Ishikawa (cell line): ENCODE measurements at regions not wholly inside any gene's neighbourhood (a gene's known extent, or its start where the extent isn't known, plus 50 kb on each side); places are given as distances from the start of the nearest gene placed in this dataset.

Source experiments
- CEBPB ChIP-seq: IDR thresholded peaks from 2 replicates; pipeline ENCODE4 v1.6.1; 2012
- CREB1 ChIP-seq: IDR thresholded peaks from 2 replicates; pipeline ENCODE4 v1.6.1; 2012; ENCODE audit warnings: low read depth
- EGR1 ChIP-seq: IDR thresholded peaks from 2 replicates; pipeline ENCODE4 v1.6.1; 2012
- EP300 ChIP-seq: IDR thresholded peaks from 2 replicates; pipeline ENCODE4 v1.6.1; 2012; ENCODE audit warnings: borderline replicate concordance
- FOXM1 ChIP-seq: IDR thresholded peaks from 2 replicates; pipeline ENCODE4 v1.6.1; 2012; ENCODE audit warnings: low read depth, borderline replicate concordance
- NFIC ChIP-seq: IDR thresholded peaks from 2 replicates; pipeline ENCODE4 v1.6.1; 2012
- RAD21 ChIP-seq: IDR thresholded peaks from 2 replicates; pipeline ENCODE4 v1.6.1; 2012; ENCODE audit warnings: low read depth
- TAF1 ChIP-seq: IDR thresholded peaks from 2 replicates; pipeline ENCODE4 v1.6.1; 2012; ENCODE audit warnings: low read depth, mild to moderate bottlenecking
- TCF12 ChIP-seq: IDR thresholded peaks from 2 replicates; pipeline ENCODE4 v1.6.1; 2012; ENCODE audit warnings: low read depth
- TEAD4 ChIP-seq: IDR thresholded peaks from 2 replicates; pipeline ENCODE4 v1.6.1; 2012
- YY1 ChIP-seq: IDR thresholded peaks from 2 replicates; pipeline ENCODE4 v1.6.1; 2012; ENCODE audit warnings: low read depth
- ZBTB7A ChIP-seq: IDR thresholded peaks from 2 replicates; pipeline ENCODE4 v1.6.1; 2012; ENCODE audit warnings: low read depth
- TF ChIP-seq, protein P1 (sequence below): IDR thresholded peaks from 2 replicates; pipeline ENCODE4 v1.6.1; 2012
- TF ChIP-seq, protein P2 (sequence below): IDR thresholded peaks from 2 replicates; pipeline ENCODE4 v1.6.1; 2012
- TF ChIP-seq, protein P3 (sequence below): IDR thresholded peaks from 2 replicates; pipeline ENCODE4 v1.6.1; 2012; ENCODE audit warnings: low read depth, mild to moderate bottlenecking

DNA sequence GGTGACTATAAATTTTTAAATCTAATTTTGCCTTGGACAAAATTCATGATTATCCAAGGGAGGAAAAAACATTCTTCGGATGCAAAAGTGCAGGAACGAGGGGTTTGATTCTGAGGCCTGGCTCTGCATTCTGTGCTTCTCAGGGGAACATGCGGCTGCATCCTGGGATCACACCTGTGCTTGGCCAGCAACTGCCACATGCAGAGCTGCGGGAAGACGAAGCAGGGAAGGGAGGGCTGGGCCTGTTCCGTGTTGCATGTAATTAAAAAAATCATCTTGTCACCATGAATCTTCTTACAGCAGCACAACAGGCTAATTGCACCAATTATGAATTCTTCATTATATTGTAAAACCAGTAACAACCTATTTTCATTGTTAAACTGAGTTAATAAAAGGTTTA is 158.0 kb upstream of the ALKAL2 start:
- TF ChIP-seq YY1 (no peak), NFIC (no peak), TEAD4 (no peak), FOXM1 (no peak), ZBTB7A (no peak), CEBPB (no peak), RAD21 (no peak), CREB1 (no peak)
- TF ChIP-seq, protein P1, sequence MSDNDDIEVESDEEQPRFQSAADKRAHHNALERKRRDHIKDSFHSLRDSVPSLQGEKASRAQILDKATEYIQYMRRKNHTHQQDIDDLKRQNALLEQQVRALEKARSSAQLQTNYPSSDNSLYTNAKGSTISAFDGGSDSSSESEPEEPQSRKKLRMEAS: no peak

DNA sequence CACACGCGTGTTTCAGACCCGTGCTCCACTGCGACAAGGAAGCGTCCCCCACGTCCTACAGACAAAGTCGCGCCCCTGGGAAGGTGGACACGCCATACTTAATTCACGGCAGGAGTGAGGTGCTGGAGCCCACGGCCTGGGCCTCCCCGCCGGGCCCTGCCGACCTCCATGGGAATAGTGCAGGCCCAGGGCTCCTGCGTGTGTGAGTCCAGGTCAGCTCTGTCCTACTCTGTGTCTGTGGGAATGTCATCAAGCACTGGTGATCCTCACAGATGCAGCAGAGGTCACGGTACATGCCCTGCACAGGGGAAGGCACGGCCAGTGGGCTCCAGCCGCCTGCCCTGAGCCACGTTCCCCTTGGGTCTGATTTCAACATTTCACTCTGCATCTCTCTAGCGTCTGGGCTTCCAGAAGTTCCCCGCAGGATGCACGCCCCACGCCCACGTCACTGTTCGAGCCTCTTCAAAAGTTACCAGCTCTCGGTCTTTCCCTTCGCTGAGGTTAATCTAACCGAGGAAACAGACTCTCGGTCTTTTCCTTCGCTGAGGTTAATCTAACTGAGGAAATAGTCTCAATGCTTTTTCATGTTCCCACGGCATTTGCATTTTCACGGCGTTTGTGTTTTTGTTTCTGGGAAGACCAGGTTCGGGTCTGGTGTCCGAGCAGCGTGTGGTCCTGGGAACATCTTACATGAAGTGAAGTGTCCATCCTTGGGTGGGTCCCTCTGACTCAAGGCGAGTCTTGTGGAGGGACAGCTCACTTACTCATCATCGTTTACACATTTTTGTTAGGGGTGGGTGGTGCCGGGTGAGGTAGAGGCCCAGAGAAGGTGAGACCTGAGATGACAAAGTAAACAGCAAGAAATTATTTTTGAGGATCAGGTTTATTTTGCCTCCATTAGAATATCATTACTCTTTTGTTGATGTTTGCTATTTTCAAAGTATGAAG is 157.3 kb upstream of the ALKAL2 start:
- TF ChIP-seq EP300: no peak
- TF ChIP-seq FOXM1: no peak

DNA sequence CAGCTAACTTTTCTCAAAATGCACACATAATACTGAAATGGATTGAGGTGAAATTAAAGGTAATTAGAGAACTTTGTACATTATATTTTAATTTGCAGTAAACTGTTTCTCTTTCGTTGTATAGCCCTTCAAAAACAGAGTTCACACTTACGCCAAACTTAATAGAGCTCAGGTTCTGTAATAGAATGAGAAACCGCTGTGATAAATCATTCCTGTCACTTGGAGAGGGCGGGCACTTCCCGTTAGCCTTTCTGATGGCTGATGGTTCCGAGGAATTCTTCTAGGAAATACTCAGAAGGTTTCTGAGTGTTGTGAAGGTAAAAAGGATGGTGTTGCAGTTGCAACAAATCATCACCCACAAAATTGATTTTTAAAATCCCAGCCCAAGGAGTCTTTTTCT is 155.8 kb upstream of the ALKAL2 start:
- TF ChIP-seq ZBTB7A (no peak), TEAD4 (no peak)

DNA sequence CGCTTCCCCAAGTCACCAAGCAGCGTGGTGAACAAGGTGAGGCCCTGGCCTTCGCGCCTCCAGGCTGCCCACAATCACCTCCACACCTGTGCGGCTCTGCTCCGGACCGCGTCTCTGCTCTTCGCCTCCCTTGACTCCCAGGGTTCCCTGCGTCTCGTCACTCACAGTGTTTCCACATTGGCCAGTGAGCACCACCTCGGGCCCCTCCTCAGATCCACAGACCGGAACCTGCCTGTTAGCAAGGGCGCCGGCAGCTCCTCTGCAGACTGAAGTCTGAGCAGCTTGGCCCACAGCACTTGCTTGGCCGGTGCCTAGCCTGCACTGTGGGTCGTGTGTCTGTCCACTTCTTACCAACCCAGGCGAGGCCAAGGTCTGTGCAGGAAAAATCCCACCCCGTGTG is 155.3 kb upstream of the ALKAL2 start:
- TF ChIP-seq TEAD4 (no peak), ZBTB7A (no peak), NFIC (no peak)
- TF ChIP-seq, protein P2, sequence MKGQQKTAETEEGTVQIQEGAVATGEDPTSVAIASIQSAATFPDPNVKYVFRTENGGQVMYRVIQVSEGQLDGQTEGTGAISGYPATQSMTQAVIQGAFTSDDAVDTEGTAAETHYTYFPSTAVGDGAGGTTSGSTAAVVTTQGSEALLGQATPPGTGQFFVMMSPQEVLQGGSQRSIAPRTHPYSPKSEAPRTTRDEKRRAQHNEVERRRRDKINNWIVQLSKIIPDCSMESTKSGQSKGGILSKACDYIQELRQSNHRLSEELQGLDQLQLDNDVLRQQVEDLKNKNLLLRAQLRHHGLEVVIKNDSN: no peak

DNA sequence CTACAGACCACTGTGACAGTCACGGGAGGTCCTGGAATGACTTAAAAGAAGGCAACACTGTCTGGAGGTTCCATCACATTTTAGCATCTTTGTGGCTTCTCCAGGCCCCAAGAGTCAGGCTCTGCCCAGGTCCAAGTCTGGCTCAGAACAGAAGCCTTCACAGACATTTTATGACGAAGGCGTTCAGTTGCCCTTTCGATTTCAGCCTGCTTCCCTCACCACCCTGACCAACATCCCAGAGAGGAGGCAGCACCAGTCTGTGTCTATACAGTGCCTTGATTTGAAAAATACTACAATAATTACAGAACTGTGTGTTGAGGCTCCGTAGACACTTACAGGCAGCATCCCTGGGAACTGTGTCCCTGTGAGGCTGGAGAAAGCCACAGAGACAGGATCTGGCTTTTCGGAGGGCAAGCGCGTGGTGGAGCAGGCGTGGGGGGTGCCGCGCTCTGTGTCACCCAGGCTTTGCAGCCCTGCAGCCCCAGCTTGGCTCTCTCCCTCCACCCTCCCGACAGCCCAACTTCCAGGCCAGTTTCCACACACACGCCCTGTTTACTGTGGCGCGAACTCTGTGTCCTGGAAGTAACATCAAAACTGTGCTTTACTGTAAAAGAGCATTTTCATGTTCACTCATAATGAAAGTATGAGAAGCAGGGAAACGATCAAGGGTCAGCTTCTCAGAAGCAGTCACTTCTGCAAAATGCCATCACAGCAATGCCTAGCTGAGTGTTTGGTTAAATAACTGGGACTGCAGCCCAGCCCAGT is 153.5 kb upstream of the ALKAL2 start:
- TF ChIP-seq EGR1 (no peak), NFIC (no peak), TAF1 (no peak), FOXM1 (no peak), RAD21 (no peak), CREB1 (no peak), ZBTB7A (no peak), EP300 (no peak), TCF12 (no peak), YY1 (no peak)
- TF ChIP-seq, protein P3, sequence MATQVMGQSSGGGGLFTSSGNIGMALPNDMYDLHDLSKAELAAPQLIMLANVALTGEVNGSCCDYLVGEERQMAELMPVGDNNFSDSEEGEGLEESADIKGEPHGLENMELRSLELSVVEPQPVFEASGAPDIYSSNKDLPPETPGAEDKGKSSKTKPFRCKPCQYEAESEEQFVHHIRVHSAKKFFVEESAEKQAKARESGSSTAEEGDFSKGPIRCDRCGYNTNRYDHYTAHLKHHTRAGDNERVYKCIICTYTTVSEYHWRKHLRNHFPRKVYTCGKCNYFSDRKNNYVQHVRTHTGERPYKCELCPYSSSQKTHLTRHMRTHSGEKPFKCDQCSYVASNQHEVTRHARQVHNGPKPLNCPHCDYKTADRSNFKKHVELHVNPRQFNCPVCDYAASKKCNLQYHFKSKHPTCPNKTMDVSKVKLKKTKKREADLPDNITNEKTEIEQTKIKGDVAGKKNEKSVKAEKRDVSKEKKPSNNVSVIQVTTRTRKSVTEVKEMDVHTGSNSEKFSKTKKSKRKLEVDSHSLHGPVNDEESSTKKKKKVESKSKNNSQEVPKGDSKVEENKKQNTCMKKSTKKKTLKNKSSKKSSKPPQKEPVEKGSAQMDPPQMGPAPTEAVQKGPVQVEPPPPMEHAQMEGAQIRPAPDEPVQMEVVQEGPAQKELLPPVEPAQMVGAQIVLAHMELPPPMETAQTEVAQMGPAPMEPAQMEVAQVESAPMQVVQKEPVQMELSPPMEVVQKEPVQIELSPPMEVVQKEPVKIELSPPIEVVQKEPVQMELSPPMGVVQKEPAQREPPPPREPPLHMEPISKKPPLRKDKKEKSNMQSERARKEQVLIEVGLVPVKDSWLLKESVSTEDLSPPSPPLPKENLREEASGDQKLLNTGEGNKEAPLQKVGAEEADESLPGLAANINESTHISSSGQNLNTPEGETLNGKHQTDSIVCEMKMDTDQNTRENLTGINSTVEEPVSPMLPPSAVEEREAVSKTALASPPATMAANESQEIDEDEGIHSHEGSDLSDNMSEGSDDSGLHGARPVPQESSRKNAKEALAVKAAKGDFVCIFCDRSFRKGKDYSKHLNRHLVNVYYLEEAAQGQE: no peak
- TF ChIP-seq, protein P2: no peak
- TF ChIP-seq, protein P1: no peak

DNA sequence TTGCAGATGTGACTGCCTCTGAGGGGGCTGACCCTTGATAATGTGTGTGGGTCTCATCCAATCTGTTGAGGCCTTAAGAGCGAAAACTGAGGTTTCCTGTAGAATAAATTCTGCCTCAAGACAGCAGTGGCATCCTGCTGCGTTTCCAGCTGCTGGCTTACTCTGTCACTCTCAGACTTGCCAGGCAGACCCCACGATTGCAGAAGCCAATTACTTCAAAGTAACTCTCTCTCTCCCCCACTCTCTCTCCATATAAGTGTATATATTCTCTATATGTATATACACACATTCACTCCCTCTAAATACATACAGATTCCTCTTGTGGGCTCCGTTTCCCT is 152.5 kb upstream of the ALKAL2 start:
- TF ChIP-seq TEAD4: no peak
- no peak for TF ChIP-seq EP300
- TF ChIP-seq CEBPB: no peak
- no peak for TF ChIP-seq TAF1
- no peak for TF ChIP-seq CREB1
- no peak for TF ChIP-seq YY1
- TF ChIP-seq NFIC: no peak
- TF ChIP-seq ZBTB7A: no peak

DNA sequence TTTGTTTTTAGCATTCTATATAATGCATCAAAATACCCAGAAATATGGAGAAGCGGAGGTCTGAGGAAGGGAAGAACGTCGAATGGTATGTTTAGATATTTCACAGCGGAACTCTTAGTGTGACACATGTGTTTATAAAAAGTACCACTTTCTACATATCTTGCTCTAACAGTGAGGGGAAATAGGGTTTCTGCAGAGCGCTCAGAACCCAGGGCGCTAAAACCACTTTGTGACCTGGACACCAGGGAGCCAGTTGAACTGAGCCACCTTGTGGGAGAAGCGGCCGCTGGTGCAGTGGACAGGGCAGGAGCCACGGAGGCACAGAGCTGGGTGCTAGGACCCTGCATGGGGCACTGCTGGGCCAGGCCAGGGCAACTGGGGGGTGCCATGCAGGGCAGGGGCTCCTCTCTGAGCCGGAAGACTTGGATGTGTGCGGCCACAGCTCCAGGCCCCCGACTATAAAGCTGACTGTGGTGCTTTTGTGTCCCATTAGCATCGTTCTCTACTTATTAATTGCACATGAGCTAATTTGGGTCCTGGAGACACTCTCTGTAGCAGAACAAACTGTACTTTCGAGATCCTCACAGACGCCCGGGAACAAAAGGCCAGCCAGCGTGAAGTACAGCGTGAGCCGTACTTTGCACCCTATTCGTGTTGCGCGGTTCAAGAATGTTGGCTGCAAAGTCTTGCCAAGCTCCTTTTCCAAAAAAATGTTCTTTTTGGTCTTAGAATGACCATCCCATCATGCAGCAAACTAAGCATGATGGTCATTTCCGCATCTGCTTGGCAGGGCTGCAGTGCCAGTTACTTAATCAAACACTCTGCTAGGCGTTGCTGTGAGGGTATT is 151.9 kb upstream of the ALKAL2 start:
- TF ChIP-seq CEBPB: no peak
- TF ChIP-seq, protein P3: no peak
- TF ChIP-seq NFIC: no peak
- no peak for TF ChIP-seq EGR1
- no peak for TF ChIP-seq ZBTB7A
- TF ChIP-seq TEAD4: no peak
- no peak for TF ChIP-seq RAD21
- no peak for TF ChIP-seq TAF1
- TF ChIP-seq, protein P2: no peak
- TF ChIP-seq YY1: no peak
- no peak for TF ChIP-seq TCF12
- TF ChIP-seq, protein P1: no peak
- TF ChIP-seq FOXM1: no peak
- TF ChIP-seq CREB1: no peak
